ENCODE measurements at regions not wholly inside any gene's neighbourhood (a gene's known extent, or its start where the extent isn't known, plus 50 kb on each side); places are given as distances from the start of the nearest gene placed in this dataset.

DNA sequence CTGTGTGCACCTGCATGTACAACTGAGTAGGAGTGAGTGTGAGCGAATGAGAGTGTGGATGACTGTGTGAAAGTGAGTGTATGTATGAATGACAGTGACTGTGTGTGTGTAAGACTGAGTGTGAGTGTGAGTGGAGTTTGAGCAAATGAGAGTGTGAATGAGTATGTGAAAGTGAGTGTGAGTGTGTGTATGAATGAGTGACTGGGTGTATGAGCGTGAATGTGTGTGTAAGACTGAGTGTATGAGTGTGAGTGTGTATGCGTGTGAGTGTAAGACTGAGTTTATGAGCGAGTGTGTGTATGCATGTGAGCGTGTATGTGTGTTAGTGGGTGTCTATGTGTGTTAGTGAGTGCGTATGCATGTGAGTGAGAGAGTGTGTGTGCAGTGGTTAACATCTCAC is 220.8 kb downstream of the QKI start:
- Histone ChIP-seq H3K9ac (ENCODE audit: low read length in 2 of 2) (no peak overlapping the region), H3K27me3 (ENCODE audit: control insufficient read depth in 1 of 2, insufficient read depth in 2 of 2, low read length in 2 of 2) (peaks cover 2 to 15% of the 10 kb centered on the region in 2 donors), H3K4me1 (ENCODE audit: control insufficient read depth, insufficient read depth, low read length) (no peaks in the 10 kb centered on the region), H3K27ac (ENCODE audit: low read length) (no peak overlapping the region), H3K36me3 (ENCODE audit: control insufficient read depth in 2 of 2, insufficient read depth in 2 of 2, low read length in 2 of 2) (no peaks in the 10 kb centered on the region), H3K9me3 (ENCODE audit: control insufficient read depth in 2 of 2, low read length in 2 of 2) (no peaks in the 10 kb centered on the region), H3K4me3 (ENCODE audit: low read length in 2 of 2) (no peak overlapping the region)

- peaks cover 0 to 7% of the 10 kb centered on the region in 2 donors for H3K9me3 ChIP-seq (ENCODE audit: control insufficient read depth in 2 of 2, low read length in 2 of 2)
- H3K4me1 ChIP-seq (ENCODE audit: control insufficient read depth, insufficient read depth, low read length): no peaks in the 10 kb centered on the region
- H3K4me3 ChIP-seq (ENCODE audit: low read length in 2 of 2): no peak overlapping the region
- H3K27ac ChIP-seq (ENCODE audit: low read length): no peak overlapping the region
- peaks cover 4 to 15% of the 10 kb centered on the region in 2 donors for H3K27me3 ChIP-seq (ENCODE audit: control insufficient read depth in 1 of 2, insufficient read depth in 2 of 2, low read length in 2 of 2)
- no peak overlapping the region for H3K9ac ChIP-seq (ENCODE audit: low read length in 2 of 2)
- no peaks in the 10 kb centered on the region for H3K36me3 ChIP-seq (ENCODE audit: control insufficient read depth in 2 of 2, insufficient read depth in 2 of 2, low read length in 2 of 2)
Observed at GRCh38 chr6:163634211-163635171, 220.0 kb downstream of the QKI start.

GRCh38 chr6:163630991-163631390 is 216.5 kb downstream of the QKI start:
- no peaks in the 10 kb centered on the region for H3K36me3 ChIP-seq (ENCODE audit: control insufficient read depth in 2 of 2, insufficient read depth in 2 of 2, low read length in 2 of 2)
- H3K9me3 ChIP-seq (ENCODE audit: control insufficient read depth in 2 of 2, low read length in 2 of 2): peaks cover 0 to 9% of the 10 kb centered on the region in 2 donors
- H3K9ac ChIP-seq (ENCODE audit: low read length in 2 of 2): no peak overlapping the region
- peaks cover 4 to 15% of the 10 kb centered on the region in 2 donors for H3K27me3 ChIP-seq (ENCODE audit: control insufficient read depth in 1 of 2, insufficient read depth in 2 of 2, low read length in 2 of 2)
- no peak overlapping the region for H3K27ac ChIP-seq (ENCODE audit: low read length)
- no peak overlapping the region for H3K4me3 ChIP-seq (ENCODE audit: low read length in 2 of 2)
- H3K4me1 ChIP-seq (ENCODE audit: control insufficient read depth, insufficient read depth, low read length): no peaks in the 10 kb centered on the region

DNA sequence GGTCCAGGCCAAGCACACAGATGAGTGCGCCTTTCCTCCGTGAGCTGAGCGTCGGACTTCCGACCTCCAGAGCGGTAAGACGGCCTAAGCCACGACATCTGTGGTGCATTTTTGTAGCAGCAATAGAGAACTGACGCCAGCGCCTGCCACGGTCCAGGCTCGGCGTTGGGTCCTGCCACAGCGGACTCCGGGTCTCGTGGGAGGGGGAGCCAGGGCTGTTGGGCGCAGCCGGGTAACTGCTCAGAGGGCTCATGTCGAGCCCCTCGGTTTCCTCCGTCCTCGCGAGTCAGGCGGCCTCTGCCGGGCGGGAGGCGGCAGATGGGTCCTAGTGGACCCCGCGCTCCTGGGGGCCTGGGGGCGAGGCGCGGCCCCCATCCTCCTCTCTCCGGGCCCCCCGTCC is 216.1 kb downstream of the QKI start:
- Histone ChIP-seq H3K4me1 (ENCODE audit: control insufficient read depth, insufficient read depth, low read length) (no peaks in the 10 kb centered on the region), H3K27me3 (ENCODE audit: control insufficient read depth in 1 of 2, insufficient read depth in 2 of 2, low read length in 2 of 2) (peaks cover 4 to 15% of the 10 kb centered on the region in 2 donors), H3K9me3 (ENCODE audit: control insufficient read depth in 2 of 2, low read length in 2 of 2) (peaks cover 0 to 9% of the 10 kb centered on the region in 2 donors), H3K9ac (ENCODE audit: low read length in 2 of 2) (no peak overlapping the region), H3K27ac (ENCODE audit: low read length) (no peak overlapping the region), H3K36me3 (ENCODE audit: control insufficient read depth in 2 of 2, insufficient read depth in 2 of 2, low read length in 2 of 2) (no peaks in the 10 kb centered on the region), H3K4me3 (ENCODE audit: low read length in 2 of 2) (no peak overlapping the region)

- H3K36me3 ChIP-seq (ENCODE audit: control insufficient read depth in 2 of 2, insufficient read depth in 2 of 2, low read length in 2 of 2): no peaks in the 10 kb centered on the region
- peaks cover 0 to 9% of the 10 kb centered on the region in 2 donors for H3K9me3 ChIP-seq (ENCODE audit: control insufficient read depth in 2 of 2, low read length in 2 of 2)
- peaks cover 4 to 15% of the 10 kb centered on the region in 2 donors for H3K27me3 ChIP-seq (ENCODE audit: control insufficient read depth in 1 of 2, insufficient read depth in 2 of 2, low read length in 2 of 2)
- no peak overlapping the region for H3K9ac ChIP-seq (ENCODE audit: low read length in 2 of 2)
- no peaks in the 10 kb centered on the region for H3K4me1 ChIP-seq (ENCODE audit: control insufficient read depth, insufficient read depth, low read length)
- no peak overlapping the region for H3K27ac ChIP-seq (ENCODE audit: low read length)
- no peak overlapping the region for H3K4me3 ChIP-seq (ENCODE audit: low read length in 2 of 2)
Observed at GRCh38 chr6:163630096-163630495, 215.6 kb downstream of the QKI start.

Measured in stomach smooth muscle (tissue), 2 donors.